ENCODE measurements at regions not wholly inside any gene's neighbourhood (a gene's known extent, or its start where the extent isn't known, plus 50 kb on each side); places are given as distances from the start of the nearest gene placed in this dataset.
"Not testable (repeated sequence)": the region's sequence is repeated elsewhere in the genome, so short reads cannot be mapped to it uniquely, and the experiment has no call there.

DNA sequence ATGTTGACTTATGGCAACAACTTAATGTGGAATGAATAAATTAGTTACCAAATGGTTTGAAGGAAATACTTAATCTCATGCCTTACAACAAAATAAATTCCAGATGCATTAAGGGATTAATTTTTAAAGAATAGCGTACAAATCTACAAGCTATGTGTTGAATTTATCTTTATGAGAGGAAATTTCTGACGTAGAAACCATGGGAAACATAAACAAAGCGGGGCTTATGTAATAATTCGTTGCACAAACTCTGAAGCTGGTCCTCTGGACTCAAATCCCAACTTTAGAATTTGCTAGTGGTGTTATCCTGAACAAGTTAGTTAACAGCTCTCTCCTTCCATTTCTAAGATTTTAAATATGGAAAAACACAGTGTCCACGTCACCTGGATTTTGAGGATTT lies 137.4 kb upstream of the CALCR start:
- H3K4me3 Mint-ChIP-seq: no peak overlapping the region
- no peaks in the 10 kb centered on the region for H3K36me3 Mint-ChIP-seq
- peaks cover 27% of the 10 kb centered on the region for H3K27me3 Mint-ChIP-seq
- TF ChIP-seq, protein P1, sequence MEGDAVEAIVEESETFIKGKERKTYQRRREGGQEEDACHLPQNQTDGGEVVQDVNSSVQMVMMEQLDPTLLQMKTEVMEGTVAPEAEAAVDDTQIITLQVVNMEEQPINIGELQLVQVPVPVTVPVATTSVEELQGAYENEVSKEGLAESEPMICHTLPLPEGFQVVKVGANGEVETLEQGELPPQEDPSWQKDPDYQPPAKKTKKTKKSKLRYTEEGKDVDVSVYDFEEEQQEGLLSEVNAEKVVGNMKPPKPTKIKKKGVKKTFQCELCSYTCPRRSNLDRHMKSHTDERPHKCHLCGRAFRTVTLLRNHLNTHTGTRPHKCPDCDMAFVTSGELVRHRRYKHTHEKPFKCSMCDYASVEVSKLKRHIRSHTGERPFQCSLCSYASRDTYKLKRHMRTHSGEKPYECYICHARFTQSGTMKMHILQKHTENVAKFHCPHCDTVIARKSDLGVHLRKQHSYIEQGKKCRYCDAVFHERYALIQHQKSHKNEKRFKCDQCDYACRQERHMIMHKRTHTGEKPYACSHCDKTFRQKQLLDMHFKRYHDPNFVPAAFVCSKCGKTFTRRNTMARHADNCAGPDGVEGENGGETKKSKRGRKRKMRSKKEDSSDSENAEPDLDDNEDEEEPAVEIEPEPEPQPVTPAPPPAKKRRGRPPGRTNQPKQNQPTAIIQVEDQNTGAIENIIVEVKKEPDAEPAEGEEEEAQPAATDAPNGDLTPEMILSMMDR (conservative IDR thresholded peaks at IDR 0.05): no peak
- H3K9me3 Mint-ChIP-seq: no peaks in the 10 kb centered on the region
- no peaks in the 10 kb centered on the region for H3K4me1 Mint-ChIP-seq (ENCODE audit: unreplicated experiment)
- DNase-seq (ENCODE audit: extremely low spot score, unreplicated experiment): no peak
- H3K27ac Mint-ChIP-seq: no peak overlapping the region

DNA sequence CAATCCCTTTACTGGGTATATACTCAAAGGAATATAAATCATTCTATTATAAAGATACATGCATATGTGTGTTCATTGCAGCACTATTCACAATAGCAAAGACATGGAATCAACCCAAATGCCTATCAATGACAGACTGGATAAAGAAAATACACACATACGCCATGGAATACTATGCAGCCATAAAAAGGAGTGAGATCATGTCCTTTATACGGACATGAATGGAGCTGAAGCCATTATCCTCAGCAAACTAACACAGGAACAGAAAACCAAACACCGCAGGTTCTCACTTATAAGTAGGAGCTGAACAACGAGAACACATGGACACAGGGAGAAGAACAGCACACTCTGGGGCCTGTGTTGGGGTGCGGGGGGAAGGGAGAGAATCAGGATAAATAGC lies 133.7 kb upstream of the CALCR start:
- H3K4me3 Mint-ChIP-seq; H3K4me1 Mint-ChIP-seq (ENCODE audit: unreplicated experiment); H3K36me3 Mint-ChIP-seq; H3K9me3 Mint-ChIP-seq; H3K27ac Mint-ChIP-seq; DNase-seq (ENCODE audit: extremely low spot score, unreplicated experiment): not testable (repeated sequence)
- peaks cover 12% of the 10 kb centered on the region for H3K27me3 Mint-ChIP-seq

DNA sequence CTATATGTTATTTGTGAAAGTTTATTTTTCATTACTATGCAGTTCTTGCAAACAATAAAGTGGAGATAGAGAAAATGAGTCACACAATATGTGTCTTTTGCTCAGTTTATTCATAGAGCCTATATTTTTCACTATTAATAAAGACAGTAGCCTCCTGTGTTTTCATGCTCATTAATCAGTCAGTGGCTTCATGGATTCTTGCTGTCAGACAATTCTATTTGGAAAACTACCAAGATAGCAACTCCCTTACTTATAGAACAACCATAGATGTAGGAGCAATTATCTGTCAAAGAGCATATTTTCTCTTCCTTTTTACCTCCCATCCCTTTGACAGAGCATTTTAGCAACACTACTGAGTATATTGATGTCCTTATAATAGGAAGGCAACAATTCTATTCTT lies 132.7 kb upstream of the CALCR start:
- peaks cover 6% of the 10 kb centered on the region for H3K27me3 Mint-ChIP-seq
- no peaks in the 10 kb centered on the region for H3K4me1 Mint-ChIP-seq (ENCODE audit: unreplicated experiment)
- H3K27ac Mint-ChIP-seq: no peak overlapping the region
- TF ChIP-seq, protein P1 (conservative IDR thresholded peaks at IDR 0.05): no peak
- DNase-seq (ENCODE audit: extremely low spot score, unreplicated experiment): no peak
- H3K9me3 Mint-ChIP-seq: no peaks in the 10 kb centered on the region
- no peaks in the 10 kb centered on the region for H3K36me3 Mint-ChIP-seq
- no peak overlapping the region for H3K4me3 Mint-ChIP-seq

DNA sequence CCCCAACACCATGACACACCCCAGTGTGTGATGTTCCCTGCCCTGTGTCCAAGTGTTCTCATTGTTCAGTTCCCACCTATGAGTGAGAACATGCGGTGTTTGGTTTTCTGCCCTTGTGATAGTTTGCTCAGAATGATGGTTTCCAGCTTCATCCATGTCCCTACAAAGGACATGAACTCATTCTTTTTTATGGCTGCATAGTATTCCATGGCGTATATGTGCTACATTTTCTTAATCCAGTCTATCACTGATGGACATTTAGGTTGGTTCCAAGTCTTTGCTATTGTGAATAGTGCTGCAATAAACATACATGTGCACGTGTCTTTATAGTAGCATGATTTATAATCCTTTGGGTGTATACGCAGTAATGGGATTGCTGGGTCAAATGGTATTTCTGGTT lies 131.6 kb upstream of the CALCR start:
- not testable (repeated sequence) for H3K27me3 Mint-ChIP-seq; H3K4me1 Mint-ChIP-seq (ENCODE audit: unreplicated experiment); H3K27ac Mint-ChIP-seq; DNase-seq (ENCODE audit: extremely low spot score, unreplicated experiment); H3K36me3 Mint-ChIP-seq; H3K9me3 Mint-ChIP-seq; H3K4me3 Mint-ChIP-seq

DNA sequence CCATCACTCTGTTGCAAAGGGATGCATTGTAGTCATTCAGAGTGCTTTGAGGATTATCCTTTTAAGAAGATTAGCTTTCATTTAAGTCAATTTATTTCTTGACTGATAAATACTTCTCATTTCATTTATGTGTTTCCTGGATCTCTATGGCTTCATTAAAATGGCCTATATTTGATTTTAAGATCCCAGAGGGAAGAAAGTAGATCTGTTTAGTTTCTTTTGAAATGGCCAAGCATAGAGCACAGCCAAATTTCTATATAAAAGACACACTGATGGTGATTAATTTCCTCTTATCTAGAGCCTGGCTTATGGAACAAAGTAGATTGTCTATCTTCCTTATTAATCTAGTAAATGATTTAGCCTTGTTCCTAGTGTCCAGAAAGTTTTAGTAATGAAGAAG lies 129.7 kb upstream of the CALCR start:
- H3K27me3 Mint-ChIP-seq: peaks cover 6% of the 10 kb centered on the region
- no peak for DNase-seq (ENCODE audit: extremely low spot score, unreplicated experiment)
- TF ChIP-seq, protein P1 (conservative IDR thresholded peaks at IDR 0.05): no peak
- H3K4me1 Mint-ChIP-seq (ENCODE audit: unreplicated experiment): no peaks in the 10 kb centered on the region
- no peaks in the 10 kb centered on the region for H3K9me3 Mint-ChIP-seq
- no peak overlapping the region for H3K27ac Mint-ChIP-seq
- H3K4me3 Mint-ChIP-seq: no peak overlapping the region
- no peaks in the 10 kb centered on the region for H3K36me3 Mint-ChIP-seq

DNA sequence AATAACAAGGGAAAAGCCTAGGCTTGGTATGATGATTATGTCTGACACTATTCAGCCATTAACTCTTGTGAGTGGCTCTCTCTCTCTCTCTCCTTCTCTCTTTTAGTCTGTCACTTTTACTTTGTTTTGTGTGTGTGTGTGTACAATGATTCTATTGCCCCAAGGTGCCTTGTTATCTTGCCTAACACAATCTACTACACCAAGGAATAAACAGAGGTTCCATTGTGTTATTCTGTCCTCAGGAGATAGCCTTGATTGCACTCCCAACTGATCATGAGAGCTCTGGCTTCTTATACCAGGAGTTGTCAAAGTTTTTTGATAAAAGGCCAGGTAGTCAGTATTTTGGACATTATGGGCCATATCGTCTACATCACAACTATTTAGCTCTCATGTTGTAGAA lies 123.4 kb upstream of the CALCR start:
- H3K27me3 Mint-ChIP-seq: no peaks in the 10 kb centered on the region
- no peaks in the 10 kb centered on the region for H3K36me3 Mint-ChIP-seq
- no peaks in the 10 kb centered on the region for H3K9me3 Mint-ChIP-seq
- no peak overlapping the region for H3K4me3 Mint-ChIP-seq
- no peak for DNase-seq (ENCODE audit: extremely low spot score, unreplicated experiment)
- no peaks in the 10 kb centered on the region for H3K4me1 Mint-ChIP-seq (ENCODE audit: unreplicated experiment)
- H3K27ac Mint-ChIP-seq: no peak overlapping the region
- TF ChIP-seq, protein P1 (conservative IDR thresholded peaks at IDR 0.05): no peak

DNA sequence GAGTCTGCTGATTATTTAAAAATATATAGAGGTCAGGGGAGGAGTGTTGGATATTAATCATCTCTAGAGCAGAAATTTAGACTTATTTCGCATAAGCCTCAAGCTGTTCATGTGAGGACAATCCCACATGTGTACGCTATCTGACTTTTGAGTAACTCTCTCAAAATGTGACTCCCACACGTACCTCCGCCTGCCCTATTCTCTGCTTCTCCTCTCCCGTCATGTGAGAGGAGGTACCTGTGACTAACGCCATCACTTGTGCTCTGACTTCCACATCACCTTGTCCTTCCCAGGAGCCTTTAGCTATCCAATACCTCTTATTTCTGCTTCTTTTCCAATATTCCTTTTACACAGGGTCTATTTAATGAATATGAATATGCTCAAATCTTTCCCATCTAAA lies 119.3 kb upstream of the CALCR start:
- TF ChIP-seq, protein P1 (conservative IDR thresholded peaks at IDR 0.05): no peak
- no peaks in the 10 kb centered on the region for H3K36me3 Mint-ChIP-seq
- H3K27me3 Mint-ChIP-seq: peaks cover 9% of the 10 kb centered on the region
- H3K9me3 Mint-ChIP-seq: no peaks in the 10 kb centered on the region
- no peak overlapping the region for H3K27ac Mint-ChIP-seq
- no peak overlapping the region for H3K4me3 Mint-ChIP-seq
- no peak for DNase-seq (ENCODE audit: extremely low spot score, unreplicated experiment)
- H3K4me1 Mint-ChIP-seq (ENCODE audit: unreplicated experiment): no peaks in the 10 kb centered on the region

All from type B pancreatic cell (in vitro differentiated cells).